NCI-H774 (cell line): ENCODE measurements at regions not wholly inside any gene's neighbourhood (a gene's known extent, or its start where the extent isn't known, plus 50 kb on each side); places are given as distances from the start of the nearest gene placed in this dataset.

Experiments used
- DNase-seq: peaks from one replicate; lab custom pipeline; 2025; lab: John Stamatoyannopoulos, UW

GRCh38 chr1:216820345-216820744 is 97.1 kb upstream of the ESRRG start:
- no peak for DNase-seq

GRCh38 chr1:216818284-216818683 is 95.1 kb upstream of the ESRRG start:
- no peak for DNase-seq

- no peak for DNase-seq
Observed at GRCh38 chr1:216815260-216816131, 92.3 kb upstream of the ESRRG start.

GRCh38 chr1:216814576-216815259 is 91.5 kb upstream of the ESRRG start:
- no peak for DNase-seq

GRCh38 chr1:216812966-216813365 is 89.7 kb upstream of the ESRRG start:
- no peak for DNase-seq

GRCh38 chr1:216809649-216810048 is 86.4 kb upstream of the ESRRG start:
- DNase-seq, result no peak

- DNase-seq, result no peak
Observed at GRCh38 chr1:216807696-216808095, 84.5 kb upstream of the ESRRG start.

- peak; percentile 41 for DNase-seq
Observed at GRCh38 chr1:216805953-216806352, 82.7 kb upstream of the ESRRG start.

GRCh38 chr1:216805233-216805632 is 82.0 kb upstream of the ESRRG start:
- no peak for DNase-seq

GRCh38 chr1:216804111-216804510 is 80.9 kb upstream of the ESRRG start:
- DNase-seq, result peak; percentile 32

- DNase-seq, result no peak
Observed at GRCh38 chr1:216794586-216794985, 71.4 kb upstream of the ESRRG start.

- no peak for DNase-seq
Observed at GRCh38 chr1:216793973-216794372, 70.7 kb upstream of the ESRRG start.

GRCh38 chr1:216793303-216793702 is 70.1 kb upstream of the ESRRG start:
- no peak for DNase-seq

- no peak for DNase-seq
Observed at GRCh38 chr1:216788671-216789070, 65.4 kb upstream of the ESRRG start.

- no peak for DNase-seq
Observed at GRCh38 chr1:216785737-216786136, 62.5 kb upstream of the ESRRG start.

- no peak for DNase-seq
Observed at GRCh38 chr1:216785221-216785620, 62.0 kb upstream of the ESRRG start.

- no peak for DNase-seq
Observed at GRCh38 chr1:216779686-216780085, 56.5 kb upstream of the ESRRG start.

- DNase-seq, result no peak
Observed at GRCh38 chr1:216778737-216779136, 55.5 kb upstream of the ESRRG start.

GRCh38 chr1:216777148-216777547 is 53.9 kb upstream of the ESRRG start:
- no peak for DNase-seq
